ENCODE measurements at regions not wholly inside any gene's neighbourhood (a gene's known extent, or its start where the extent isn't known, plus 50 kb on each side); places are given as distances from the start of the nearest gene placed in this dataset.
"Not testable (repeated sequence)": the region's sequence is repeated elsewhere in the genome, so short reads cannot be mapped to it uniquely, and the experiment has no call there.

- no peak for DNase-seq
These were observed 1272.8 kb upstream of the ZEB2 start for GRCh38 chr2:145792745-145793144.

DNA sequence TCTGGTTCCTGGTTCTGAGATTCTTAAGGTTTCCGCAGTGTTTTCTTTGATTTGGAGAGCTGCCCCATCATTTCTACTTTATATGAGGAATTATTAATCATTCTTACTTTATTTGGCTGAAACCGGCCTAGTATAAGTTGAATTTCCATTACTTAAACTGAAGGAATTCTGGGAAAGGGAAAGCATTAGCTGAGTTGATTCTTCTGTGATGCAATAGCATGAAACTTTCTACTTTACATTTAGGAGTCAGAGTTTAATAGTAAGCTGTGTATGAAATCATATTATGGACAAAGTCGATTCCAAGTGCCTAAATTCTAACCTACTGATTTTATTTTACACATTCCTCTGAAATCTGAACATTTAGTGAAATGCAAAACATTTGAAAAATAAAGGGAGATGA is 1269.7 kb upstream of the ZEB2 start:
- DNase-seq = no peak

DNA sequence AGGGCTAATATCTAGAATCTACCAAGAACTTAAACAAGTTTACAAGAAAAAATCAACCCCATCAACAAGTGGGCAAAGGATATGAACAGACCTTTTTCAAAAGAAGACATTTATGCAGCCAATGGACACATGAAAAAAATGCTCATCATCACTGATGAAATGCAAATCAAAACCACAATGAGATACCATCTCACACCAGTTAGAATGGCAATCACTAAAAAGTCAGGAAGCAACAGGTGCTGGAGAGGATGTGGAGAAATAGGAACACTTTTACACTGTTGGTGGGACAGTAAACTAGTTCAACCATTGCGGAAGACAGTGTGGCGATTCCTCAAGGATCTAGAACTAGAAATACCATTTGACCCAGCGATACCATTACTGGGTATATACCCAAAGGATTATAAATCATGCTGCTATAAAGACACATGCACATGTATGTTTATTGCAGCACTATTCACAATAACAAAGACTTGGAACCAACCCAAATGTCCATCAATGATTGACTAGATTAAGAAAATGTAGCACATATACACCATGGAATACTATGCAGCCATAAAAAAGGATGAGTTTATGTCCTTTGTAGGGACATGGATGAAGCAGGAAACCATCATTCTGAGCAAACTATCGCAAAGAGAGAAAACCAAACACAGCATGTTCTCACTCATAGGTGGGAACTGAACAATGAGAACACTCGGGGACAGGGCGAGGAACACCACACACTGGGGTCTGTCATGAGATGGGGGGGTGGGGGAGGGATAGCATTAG is 1267.9 kb upstream of the ZEB2 start:
- not testable (repeated sequence) for DNase-seq

DNA sequence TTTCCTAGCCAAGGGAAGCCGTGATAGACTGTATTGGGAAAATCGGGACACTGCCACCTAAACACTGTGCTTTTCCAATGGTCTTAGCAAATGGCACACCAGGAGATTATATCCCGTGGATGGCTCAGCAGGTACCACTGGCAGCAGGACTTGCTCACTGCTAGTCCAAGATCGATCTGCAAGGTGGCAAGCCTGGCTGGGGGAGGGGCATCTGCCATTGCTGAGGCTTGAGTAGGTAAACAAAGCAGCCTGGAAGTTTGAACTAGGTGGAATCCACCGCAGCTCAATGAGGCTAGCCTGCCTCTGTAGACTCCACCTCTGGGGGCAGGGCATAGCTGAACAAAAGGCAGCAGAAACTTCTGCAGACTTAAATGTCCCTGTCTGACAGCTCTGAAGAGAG is 1262.7 kb upstream of the ZEB2 start:
- DNase-seq = not testable (repeated sequence)

DNA sequence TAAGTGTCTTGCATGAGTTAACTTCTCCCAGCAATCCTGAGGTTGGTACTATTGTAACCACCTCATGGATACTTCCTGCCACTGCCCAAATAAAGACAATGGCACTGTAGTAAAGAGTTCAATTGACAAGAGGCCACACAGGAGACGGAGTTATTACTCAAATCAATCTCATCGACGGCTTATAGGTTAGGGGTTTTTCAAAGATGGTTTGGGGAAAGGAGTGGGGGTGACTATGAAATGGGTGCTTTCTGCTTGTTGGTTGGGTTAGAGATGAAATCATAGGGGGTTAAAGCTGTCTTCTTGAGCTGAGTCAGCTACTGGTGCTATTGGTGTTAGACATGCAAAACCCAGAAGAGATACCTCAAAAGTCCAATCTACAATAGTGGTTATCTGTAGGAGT is 1258.0 kb upstream of the ZEB2 start:
- no peak for DNase-seq

DNA sequence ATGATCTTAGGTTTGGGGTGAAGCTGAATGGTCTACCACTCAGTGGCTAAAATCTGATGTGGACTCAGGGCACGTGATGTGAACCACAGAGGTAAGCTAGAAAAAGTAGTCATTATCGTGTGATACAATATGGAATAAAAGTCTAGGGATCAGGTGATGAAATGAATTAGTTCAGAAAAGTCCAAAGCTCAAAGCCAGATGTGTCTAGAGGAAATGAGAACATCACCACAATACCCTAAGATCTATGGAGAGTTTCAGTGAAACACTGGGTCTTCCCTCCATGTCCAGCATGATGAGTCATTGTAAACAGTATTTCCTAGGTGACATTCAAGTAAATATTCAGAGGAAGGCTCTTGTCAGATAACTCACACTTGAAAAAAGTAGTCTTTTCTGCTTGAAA is 1257.4 kb upstream of the ZEB2 start:
- DNase-seq = peak; percentile 25

DNA sequence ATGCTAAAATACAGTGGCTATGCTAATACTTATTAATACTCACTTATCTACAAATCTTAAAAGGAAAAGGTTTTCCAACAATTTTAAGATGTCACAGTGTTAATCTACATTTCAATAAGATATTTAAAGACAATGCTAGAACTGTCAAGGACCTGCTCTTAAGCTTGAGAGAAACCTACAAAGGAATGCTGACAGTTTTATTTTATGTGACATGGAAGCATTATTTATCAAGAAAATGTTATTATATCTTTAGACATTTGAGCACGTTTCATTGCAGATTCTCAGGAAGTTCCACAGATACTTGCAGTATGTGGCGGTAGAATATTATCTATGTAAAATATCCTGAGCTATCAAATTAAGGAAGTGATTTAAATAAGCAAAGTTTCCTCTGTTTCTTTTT is 1255.7 kb upstream of the ZEB2 start:
- no peak for DNase-seq

GRCh38 chr2:145771525-145771924 is 1251.6 kb upstream of the ZEB2 start:
- no peak for DNase-seq

DNA sequence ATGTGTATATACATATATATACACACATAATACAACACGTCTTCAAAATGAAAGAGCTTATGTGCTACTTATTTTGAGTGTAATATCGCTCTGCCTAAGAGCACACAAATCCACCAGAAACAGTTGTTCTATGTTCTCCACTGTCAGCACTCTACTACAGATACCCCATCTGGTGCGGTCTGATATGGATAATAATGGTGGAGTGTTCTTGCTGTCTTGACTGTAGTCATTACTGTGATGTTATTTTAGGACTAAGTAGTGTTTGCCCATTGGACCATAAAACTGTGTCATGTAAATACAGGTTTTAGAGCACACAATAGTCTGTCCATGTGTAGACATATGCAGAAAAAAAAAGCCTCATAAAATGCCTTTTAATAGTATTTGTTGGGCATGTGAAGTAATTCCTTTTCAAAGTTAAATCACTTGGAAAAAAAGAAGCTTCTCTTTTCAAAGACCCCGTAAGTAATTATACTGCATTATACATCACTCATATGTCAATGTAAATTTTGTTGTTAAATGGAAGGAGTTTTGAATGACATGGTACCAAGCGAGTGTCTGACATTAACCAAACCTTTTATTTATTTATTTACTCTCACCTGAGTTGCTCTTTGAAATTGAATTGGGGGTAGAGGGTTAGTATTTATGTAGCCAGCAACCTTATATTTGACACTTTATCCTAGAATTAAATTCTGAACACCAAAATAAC is 1249.2 kb upstream of the ZEB2 start:
- DNase-seq = no peak

- DNase-seq = no peak
These were observed 1246.0 kb upstream of the ZEB2 start for GRCh38 chr2:145765874-145766273.

GRCh38 chr2:145764631-145765030 is 1244.7 kb upstream of the ZEB2 start:
- DNase-seq = no peak

DNA sequence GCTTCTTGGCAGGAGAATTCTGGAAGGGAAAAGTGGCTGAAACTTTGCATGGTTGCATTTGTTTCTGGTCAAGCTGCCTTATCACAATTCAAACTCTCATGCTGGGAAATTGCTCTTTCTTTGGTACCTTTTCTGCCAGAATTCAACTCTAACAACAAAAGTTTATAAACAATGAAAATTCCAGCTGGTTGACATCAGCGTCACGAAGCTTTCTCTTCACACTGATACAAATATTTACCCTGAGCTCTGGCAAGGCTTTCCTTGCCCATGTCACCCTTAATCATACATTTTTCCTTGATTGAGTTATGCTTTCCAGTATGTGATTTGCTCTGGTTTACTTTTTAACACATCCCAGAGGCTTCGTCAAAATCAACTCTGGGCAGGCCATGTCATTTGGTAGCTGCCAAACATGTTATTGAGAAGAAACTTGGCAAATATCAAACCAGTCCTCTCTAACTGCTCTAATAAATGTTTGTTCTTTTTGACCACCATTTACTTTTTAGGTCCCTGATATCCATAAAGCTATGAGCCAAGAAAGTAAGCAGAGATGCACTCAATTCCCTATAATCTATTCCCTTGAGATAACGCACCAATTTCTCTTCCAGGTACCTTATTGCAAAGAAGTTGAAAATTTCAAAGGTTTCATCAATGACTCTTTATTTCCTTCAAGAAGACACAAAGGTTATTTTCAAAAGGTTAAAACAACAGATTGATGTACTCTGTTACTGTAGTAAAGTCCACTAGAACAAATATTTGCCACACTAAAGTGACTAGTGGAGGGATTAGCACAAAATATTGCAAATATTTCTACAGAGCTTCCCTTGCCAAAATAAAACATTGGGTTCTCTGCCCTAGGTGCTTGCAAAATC is 1241.1 kb upstream of the ZEB2 start:
- peak; percentile 68 for DNase-seq

- no peak for DNase-seq
These were observed 1239.5 kb upstream of the ZEB2 start for GRCh38 chr2:145759228-145759915.

DNA sequence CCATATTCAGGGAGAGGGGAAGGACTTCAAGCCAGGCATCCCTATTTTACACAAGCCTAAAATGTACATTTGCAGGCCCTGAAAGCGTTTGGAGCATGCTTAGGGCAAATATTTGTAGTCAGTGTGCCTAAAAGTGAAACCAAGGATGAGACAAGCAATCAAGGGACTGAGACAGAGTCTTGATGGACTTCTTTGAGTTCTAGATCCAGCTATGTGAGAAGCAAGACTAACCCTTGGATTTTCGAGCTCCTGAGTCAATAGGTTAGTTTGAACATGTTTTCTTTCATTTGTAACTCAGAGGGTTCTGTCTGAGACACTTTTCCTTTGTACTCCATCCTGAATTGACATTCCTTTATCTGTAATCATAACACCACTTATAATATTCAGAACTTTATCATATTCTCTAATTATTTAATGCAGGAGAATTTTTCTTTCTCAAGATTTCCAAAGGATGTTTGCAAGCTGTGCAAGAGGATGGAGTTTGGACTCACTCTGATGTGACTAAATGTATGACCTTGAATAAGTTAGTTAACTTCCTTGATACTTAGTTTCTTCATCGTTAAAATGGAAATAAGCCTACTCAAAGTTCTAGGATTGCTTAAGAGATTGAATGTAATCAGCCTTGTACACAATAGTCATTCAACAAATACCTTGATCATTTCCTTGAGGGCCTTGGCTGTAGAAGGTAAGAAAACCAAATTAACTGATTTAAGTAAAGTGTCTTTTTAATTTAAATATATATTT is 1237.8 kb upstream of the ZEB2 start:
- no peak for DNase-seq

GRCh38 chr2:145755019-145755837 is 1235.3 kb upstream of the ZEB2 start:
- DNase-seq = no peak

DNA sequence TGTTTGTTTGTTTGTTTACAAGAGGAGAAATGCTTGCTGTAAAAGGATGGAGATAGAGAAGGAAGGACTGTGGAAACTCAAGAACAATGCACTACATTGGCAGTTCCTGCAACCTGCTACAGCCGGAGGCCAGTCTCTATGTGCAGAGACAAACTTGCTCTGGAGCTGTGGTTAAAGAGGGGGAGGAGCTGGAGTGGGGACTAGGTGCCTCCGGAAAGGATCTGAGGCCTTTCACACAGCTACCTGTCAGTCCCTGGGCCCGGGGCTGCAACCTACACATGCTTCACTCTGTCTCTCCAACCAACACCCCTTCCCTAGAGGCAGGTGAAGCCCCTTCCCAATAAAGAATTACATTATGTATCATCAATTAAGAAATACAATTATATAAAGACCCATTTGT is 1234.0 kb upstream of the ZEB2 start:
- no peak for DNase-seq

DNA sequence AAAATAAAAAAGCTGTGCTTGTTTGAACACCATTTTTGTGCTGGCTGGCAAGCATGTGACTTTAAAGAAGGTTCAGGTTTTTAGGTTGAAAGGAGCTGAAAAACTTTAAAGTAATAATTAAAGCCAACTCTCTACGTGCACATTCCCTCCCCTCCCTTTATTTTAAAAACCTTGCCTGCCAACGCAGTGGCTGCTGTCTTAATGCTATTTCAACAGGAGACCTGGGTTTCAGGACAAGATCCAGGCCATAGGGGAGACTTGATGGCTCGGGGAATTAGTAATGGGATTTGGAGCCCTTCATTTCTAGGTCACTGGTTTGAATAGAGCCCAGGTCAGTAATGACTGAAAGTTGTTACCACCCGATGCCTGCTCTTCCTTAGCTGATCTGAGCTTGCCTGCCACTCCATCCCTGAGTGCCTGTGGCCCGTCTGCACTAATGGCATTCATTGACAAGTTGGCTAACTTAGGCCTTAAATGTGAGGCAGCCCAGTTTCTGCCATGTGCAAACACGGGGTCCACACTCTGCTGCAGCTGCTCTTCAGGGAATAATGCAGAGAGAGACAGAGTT is 1233.2 kb upstream of the ZEB2 start:
- DNase-seq = no peak

- peak; percentile 68 for DNase-seq
These were observed 1232.3 kb upstream of the ZEB2 start for GRCh38 chr2:145752091-145752806.

DNA sequence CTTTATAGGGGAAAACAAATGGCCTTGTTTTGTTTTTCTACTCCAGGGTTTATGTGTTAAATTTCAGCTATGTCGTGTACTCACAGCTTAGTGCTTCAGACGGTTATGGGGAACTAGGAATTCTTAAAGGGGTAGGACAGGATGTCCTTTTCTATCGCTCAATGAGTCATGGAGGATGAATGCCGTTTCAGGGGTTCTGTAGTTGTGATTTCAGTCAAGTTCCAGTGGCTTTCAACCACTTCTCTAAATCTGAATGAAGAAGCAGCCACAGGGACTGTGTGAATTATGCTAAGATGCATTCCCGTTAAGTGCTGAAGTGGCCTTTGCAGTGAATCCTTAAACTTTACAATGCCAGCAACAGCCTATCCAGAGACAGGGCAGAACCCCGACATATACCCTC is 1231.7 kb upstream of the ZEB2 start:
- DNase-seq = peak; percentile 82

DNA sequence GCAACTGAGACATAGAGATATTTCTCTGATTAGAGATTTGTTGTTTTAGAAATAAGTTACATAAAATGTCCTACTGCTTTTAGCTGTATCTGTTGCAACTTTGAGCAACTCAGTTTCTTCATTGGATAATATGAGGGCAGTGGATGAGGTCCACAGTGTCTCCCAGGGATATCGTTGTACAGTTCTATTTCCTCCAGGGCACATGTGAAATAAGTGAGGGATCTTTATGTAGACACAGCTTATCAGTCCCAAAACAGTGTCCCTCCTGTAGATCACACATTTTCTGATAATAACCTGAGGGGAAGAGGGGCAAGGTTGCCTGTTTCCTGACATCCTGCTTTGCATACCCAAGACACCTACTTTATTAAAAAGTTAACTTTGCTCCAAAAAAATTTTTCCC is 1231.2 kb upstream of the ZEB2 start:
- DNase-seq = no peak

Data from EL (cell line).